Right lobe of liver (tissue), 6 donors: ENCODE measurements at regions not wholly inside any gene's neighbourhood (a gene's known extent, or its start where the extent isn't known, plus 50 kb on each side); places are given as distances from the start of the nearest gene placed in this dataset.

Experiments used
- ATAC-seq, 4 donors: fragments of 200-7000 bp; cut with Tn5 transposase; one replicate each; pipeline ENCODE4 v1.9.1; 2020; ENCODE audit warnings: mild to moderate bottlenecking in 4 of 4, moderate library complexity in 4 of 4
- DNase-seq, 3 donors: peaks; one replicate each; pipeline ENCODE4 v3.0.0-alpha.2; 2020
- H3K27ac ChIP-seq, 3 donors: fragments of 200-600 bp; one replicate each; pipeline ENCODE4 v1.8.0; 2022
- H3K27me3 ChIP-seq, 2 donors: fragments of 200-600 bp; one replicate each; pipeline ENCODE4 v1.8.0; 2022
- H3K36me3 ChIP-seq, 4 donors: fragments of 200-600 bp; sonication (generic) in 1 of 4; one replicate each; pipeline versions ENCODE4 v1.5.1 to v1.8.0; 2017 to 2022; ENCODE audit warnings: control low read depth in 1 of 4
- H3K4me1 ChIP-seq, 4 donors: fragments of 200-600 bp; sonication (generic) in 1 of 4; one replicate each; pipeline versions ENCODE4 v1.5.1 to v1.8.0; 2017 to 2022; ENCODE audit warnings: control low read depth in 1 of 4
- H3K4me3 ChIP-seq, 3 donors: fragments of 200-600 bp; one replicate each; pipeline ENCODE4 v1.8.0; 2022
- H3K9me3 ChIP-seq, 4 donors: fragments of 200-600 bp; sonication (generic) in 1 of 4; one replicate each; pipeline versions ENCODE4 v1.5.1 to v1.8.0; 2017 to 2022; ENCODE audit warnings: control low read depth in 1 of 4
- POLR2A ChIP-seq: fragments of 450-650 bp; IDR thresholded peaks from one replicate; pipeline ENCODE4 v1.6.1; 2017; ENCODE audit warnings: antibody characterized with exemption, mild to moderate bottlenecking
- WGBS: methylation state at CpG from one replicate; pipeline ENCODE4 v1.1.6; 2018; ENCODE audit warnings: low coverage, low lambda C conversion rate; ENCODE audit not compliant: insufficient coverage; ENCODE audit errors: missing lambda C conversion rate; 5-methylcytosine and 5-hydroxymethylcytosine counted together
- intact Hi-C, 2 donors: fragments of 100-400 bp; cut with DNase I; formaldehyde crosslinking; loops; one replicate each; pipeline versions ENCODE4 v1.11.2 to v1.14.1; 2022
- TF ChIP-seq, protein P1 (sequence below), 4 donors: fragments of 200-600 bp in 3 of 4; fragments of 450-650 bp in 1 of 4; IDR thresholded peaks; one replicate each; pipeline versions ENCODE4 v1.5.1 to v1.8.0; 2016 to 2022; ENCODE audit warnings: antibody characterized with exemption in 4 of 4, mild to moderate bottlenecking in 2 of 4
- donor health status: DM: no; HTN: yes; CAD: no.
- donor health status: DM: no; HTN: no; CAD: no.
- donor health status: DM: no; HTN: no; CAD: no.
- donor health status: DM: no; HTN: yes; CAD: no.
- donor health status: DM: no; HTN: yes; CAD: no.

DNA sequence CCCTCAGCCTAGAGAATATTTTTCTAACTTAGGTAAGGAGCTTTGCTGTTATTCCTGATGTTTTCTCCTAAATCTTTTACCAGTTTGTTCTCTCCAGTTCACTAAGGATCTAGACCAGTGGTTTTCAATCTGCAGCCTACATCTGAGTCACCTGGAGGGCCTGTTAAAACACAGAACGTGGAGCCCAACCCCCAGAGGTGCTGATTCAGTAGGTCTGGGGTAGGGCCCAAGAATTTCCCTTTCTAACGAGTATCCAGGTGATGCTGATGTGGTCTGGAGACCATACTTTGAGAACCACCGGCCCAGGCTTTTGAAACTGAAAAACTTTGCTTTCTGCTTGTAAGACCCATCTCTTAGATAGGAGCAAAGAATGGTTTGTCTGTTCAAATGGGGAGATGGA, 51.2 kb upstream of the KMT2E start:
- no peaks in the 10 kb centered on the region for H3K9me3 ChIP-seq
- intact Hi-C loops: no loop called here
- ATAC-seq (no peak), DNase-seq (no peak)
- H3K27me3 ChIP-seq: no peaks in the 10 kb centered on the region
- 74% methylated on average over 3 of the region's 3 CpGs for WGBS
- no peak overlapping the region for H3K27ac ChIP-seq
- no peaks in the 10 kb centered on the region for H3K4me1 ChIP-seq
- no peaks in the 10 kb centered on the region for H3K36me3 ChIP-seq
- TF ChIP-seq, protein P1, sequence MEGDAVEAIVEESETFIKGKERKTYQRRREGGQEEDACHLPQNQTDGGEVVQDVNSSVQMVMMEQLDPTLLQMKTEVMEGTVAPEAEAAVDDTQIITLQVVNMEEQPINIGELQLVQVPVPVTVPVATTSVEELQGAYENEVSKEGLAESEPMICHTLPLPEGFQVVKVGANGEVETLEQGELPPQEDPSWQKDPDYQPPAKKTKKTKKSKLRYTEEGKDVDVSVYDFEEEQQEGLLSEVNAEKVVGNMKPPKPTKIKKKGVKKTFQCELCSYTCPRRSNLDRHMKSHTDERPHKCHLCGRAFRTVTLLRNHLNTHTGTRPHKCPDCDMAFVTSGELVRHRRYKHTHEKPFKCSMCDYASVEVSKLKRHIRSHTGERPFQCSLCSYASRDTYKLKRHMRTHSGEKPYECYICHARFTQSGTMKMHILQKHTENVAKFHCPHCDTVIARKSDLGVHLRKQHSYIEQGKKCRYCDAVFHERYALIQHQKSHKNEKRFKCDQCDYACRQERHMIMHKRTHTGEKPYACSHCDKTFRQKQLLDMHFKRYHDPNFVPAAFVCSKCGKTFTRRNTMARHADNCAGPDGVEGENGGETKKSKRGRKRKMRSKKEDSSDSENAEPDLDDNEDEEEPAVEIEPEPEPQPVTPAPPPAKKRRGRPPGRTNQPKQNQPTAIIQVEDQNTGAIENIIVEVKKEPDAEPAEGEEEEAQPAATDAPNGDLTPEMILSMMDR (IDR thresholded peaks at IDR 0.05): no peak
- no peak for TF ChIP-seq POLR2A
- H3K4me3 ChIP-seq: no peak overlapping the region

DNA sequence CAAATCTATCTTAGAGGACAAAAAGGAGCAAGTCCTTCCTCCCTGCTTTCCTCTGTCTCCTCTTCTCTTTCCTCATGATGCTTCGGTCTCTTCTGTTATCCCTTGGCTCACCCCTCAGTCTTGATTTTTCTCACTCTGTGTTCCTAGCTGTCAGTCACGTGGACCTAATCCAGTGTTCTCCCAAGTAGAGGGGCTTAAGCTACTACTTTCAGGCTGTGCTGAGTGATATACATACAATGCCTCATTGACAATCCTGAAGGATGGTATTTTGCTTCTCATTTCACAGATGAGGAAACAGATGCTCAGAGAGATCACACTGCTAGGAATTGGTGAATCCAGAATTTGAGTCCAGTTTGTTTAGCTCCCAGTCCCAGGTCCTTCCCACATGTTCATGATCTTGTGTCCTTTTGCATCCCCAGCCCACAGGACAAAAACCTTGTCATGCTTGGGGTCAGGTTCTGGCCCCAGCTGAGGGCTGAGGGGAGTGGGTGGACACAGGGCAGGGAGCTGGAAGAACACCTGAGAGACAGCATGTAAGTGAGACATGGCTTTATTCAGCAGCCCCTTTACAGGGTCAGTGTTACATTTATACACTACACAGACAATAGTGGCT, 50.5 kb upstream of the KMT2E start:
- ATAC-seq: no peak
- H3K4me1 ChIP-seq: peaks cover 0 to 2% (median under 1%) of the 10 kb centered on the region in 4 donors
- no peak for DNase-seq
- no peak overlapping the region for H3K27ac ChIP-seq
- H3K4me3 ChIP-seq: no peak overlapping the region
- intact Hi-C loops: no loop called here
- H3K36me3 ChIP-seq: no peaks in the 10 kb centered on the region
- 66% methylated on average over 2 of the region's 2 CpGs for WGBS
- no peak for TF ChIP-seq POLR2A
- H3K9me3 ChIP-seq: no peaks in the 10 kb centered on the region
- H3K27me3 ChIP-seq: no peaks in the 10 kb centered on the region

DNA sequence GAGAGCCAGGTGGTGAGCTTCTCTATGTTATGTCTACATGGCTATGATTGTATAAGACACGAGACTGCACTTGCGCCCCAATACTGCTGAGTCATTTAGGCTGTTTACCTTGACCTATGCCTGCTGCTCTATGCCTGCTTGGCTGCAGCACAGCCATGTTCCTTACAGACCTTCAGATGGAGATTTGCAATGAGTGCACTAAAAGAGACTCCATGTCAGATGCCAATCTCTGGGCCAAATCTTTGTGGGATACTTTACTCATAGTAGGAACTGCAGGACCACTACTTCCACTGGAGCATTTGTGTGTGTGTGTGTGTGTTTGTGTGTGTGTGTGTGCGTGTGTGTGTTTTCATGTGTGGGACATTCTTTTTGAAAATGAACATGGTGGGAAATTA, 50.0 kb upstream of the KMT2E start:
- 61% methylated on average over 2 of the region's 3 CpGs for WGBS
- Histone ChIP-seq H3K27me3 (no peaks in the 10 kb centered on the region), H3K9me3 (no peaks in the 10 kb centered on the region), H3K27ac (no peak overlapping the region), H3K4me1 (peaks cover 0 to 7% (median 2%) of the 10 kb centered on the region in 4 donors), H3K4me3 (no peak overlapping the region), H3K36me3 (no peaks in the 10 kb centered on the region)
- ATAC-seq (no peak), DNase-seq (no peak)
- intact Hi-C loops: no loop called here
- TF ChIP-seq POLR2A: no peak
- TF ChIP-seq, protein P1 (IDR thresholded peaks at IDR 0.05): no peak
